Body of pancreas (tissue), 4 donors: ENCODE measurements at regions not wholly inside any gene's neighbourhood (a gene's known extent, or its start where the extent isn't known, plus 50 kb on each side); places are given as distances from the start of the nearest gene placed in this dataset.

ENCODE experiments used
- ATAC-seq: fragments of 150-250 bp; one replicate; pipeline ENCODE4 v1.9.1; 2016
- DNase-seq, 4 donors: peaks; one replicate each; pipeline ENCODE4 v3.0.0-alpha.2; 2019
- H3K27ac ChIP-seq, 4 donors: fragments of 200-600 bp; sonication (generic); 1 replicate in 3 of 4; 2 replicates in 1 of 4; pipeline versions ENCODE4 v1.5.1 to v1.6.1; 2016 to 2019; ENCODE audit warnings: mild to moderate bottlenecking in 1 of 4, mixed read lengths in 1 of 4, moderate library complexity in 1 of 4
- H3K27me3 ChIP-seq, 2 donors: fragments of 200-600 bp; sonication (generic); one replicate each; pipeline ENCODE4 v1.6.0; 2016; ENCODE audit warnings: mild to moderate bottlenecking in 1 of 2
- H3K36me3 ChIP-seq, 2 donors: fragments of 200-600 bp; sonication (generic); replicated peaks in 1 of 2; 2 replicates each; pipeline ENCODE4 v1.5.1; 2016; ENCODE audit warnings: low read depth in 2 of 2; ENCODE audit not compliant: insufficient read depth in 1 of 2
- H3K4me1 ChIP-seq: fragments of 200-600 bp; sonication (generic); one replicate; pipeline ENCODE4 v1.6.0; 2016
- H3K4me3 ChIP-seq, 2 donors: fragments of 200-600 bp; sonication (generic); 1 replicate in 1 of 2; 2 replicates in 1 of 2; pipeline ENCODE4 v1.5.1; 2016 to 2019
- H3K9me3 ChIP-seq, 3 donors: fragments of 200-600 bp; sonication (generic); 1 replicate in 2 of 3; 2 replicates in 1 of 3; pipeline ENCODE4 v1.5.1; 2016
- POLR2A ChIP-seq, 3 donors: fragments of 450-650 bp; IDR thresholded peaks; one replicate each; pipeline ENCODE4 v1.6.1; 2016; ENCODE audit warnings: antibody characterized with exemption in 3 of 3, mild to moderate bottlenecking in 2 of 3
- WGBS, 2 donors: methylation state at CpG; one replicate each; pipeline ENCODE4 v1.1.5; 2017; 5-methylcytosine and 5-hydroxymethylcytosine counted together
- intact Hi-C: fragments of 100-400 bp; cut with DNase I; formaldehyde crosslinking; loops from one replicate; pipeline ENCODE4 v1.15.1; 2023
- TF ChIP-seq, protein P1 (sequence below), 7 experiments: fragments of 450-650 bp in 4 of 7; fragments of 200-600 bp in 3 of 7; sonication (generic) in 3 of 7; IDR thresholded peaks; one replicate each; pipeline ENCODE4 v1.5.1; 2016 to 2019; ENCODE audit warnings: antibody characterized with exemption in 7 of 7

DNA sequence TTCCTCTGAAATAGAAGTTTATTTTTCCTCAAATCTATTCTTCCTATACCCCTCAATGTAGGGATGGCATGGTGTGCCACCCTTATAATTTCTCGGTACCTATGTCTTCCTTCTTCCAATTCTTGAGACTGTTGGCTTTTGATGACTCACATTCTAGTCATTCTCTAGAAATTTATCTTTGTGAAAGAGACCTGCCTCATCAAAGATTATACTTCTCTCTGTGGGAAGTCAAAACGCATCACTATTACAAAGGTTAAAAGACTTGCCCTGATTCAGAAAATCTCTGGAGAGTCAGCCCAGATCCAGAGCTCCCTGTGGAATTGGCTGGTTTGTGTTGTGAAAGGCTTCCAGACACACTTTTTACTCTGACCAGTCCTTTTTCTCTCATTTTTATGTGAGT, 65.9 kb upstream of the FSTL5 start:
- H3K4me1 ChIP-seq: no peaks in the 10 kb centered on the region
- intact Hi-C loops: no loop called here
- H3K27me3 ChIP-seq: no peaks in the 10 kb centered on the region
- H3K36me3 ChIP-seq: no peaks in the 10 kb centered on the region
- H3K4me3 ChIP-seq: no peak overlapping the region
- no peaks in the 10 kb centered on the region for H3K9me3 ChIP-seq
- TF ChIP-seq, protein P1, sequence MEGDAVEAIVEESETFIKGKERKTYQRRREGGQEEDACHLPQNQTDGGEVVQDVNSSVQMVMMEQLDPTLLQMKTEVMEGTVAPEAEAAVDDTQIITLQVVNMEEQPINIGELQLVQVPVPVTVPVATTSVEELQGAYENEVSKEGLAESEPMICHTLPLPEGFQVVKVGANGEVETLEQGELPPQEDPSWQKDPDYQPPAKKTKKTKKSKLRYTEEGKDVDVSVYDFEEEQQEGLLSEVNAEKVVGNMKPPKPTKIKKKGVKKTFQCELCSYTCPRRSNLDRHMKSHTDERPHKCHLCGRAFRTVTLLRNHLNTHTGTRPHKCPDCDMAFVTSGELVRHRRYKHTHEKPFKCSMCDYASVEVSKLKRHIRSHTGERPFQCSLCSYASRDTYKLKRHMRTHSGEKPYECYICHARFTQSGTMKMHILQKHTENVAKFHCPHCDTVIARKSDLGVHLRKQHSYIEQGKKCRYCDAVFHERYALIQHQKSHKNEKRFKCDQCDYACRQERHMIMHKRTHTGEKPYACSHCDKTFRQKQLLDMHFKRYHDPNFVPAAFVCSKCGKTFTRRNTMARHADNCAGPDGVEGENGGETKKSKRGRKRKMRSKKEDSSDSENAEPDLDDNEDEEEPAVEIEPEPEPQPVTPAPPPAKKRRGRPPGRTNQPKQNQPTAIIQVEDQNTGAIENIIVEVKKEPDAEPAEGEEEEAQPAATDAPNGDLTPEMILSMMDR (IDR thresholded peaks at IDR 0.05): no peak
- TF ChIP-seq POLR2A (IDR thresholded peaks at IDR 0.05): no peak
- no peak for DNase-seq
- no peak for ATAC-seq
- no peak overlapping the region for H3K27ac ChIP-seq
- 71 to 77% methylated on average over 2 of the region's 2 CpGs for WGBS, 2 donors

DNA sequence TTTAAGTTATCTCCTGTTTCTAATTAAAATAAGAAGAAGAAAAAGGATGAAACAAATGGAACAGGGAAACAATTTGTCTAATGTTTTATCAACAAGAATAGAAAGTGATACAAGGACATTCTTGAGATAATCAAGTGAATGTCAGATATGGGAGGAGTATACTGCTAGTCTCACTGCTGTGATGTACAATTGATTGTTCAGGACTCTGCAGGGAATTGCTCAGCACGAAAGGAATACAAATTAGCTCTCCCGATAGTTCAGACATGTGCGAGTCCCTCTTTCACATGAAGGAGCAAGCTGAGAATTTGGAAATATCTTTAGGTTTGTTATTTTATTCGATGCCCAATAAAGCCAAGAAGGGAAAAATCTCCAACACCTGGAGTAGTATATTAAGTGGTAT, 57.3 kb upstream of the FSTL5 start:
- no peaks in the 10 kb centered on the region for H3K27me3 ChIP-seq
- 61 to 78% methylated on average over 4 of the region's 4 CpGs for WGBS, 2 donors
- no peaks in the 10 kb centered on the region for H3K36me3 ChIP-seq
- DNase-seq (no peak), ATAC-seq (no peak)
- intact Hi-C loops: no loop called here
- TF ChIP-seq POLR2A (IDR thresholded peaks at IDR 0.05): no peak
- TF ChIP-seq, protein P1 (IDR thresholded peaks at IDR 0.05): no peak
- H3K4me1 ChIP-seq: no peaks in the 10 kb centered on the region
- H3K4me3 ChIP-seq: no peak overlapping the region
- no peaks in the 10 kb centered on the region for H3K9me3 ChIP-seq
- H3K27ac ChIP-seq: no peak overlapping the region
